Progenitor cell of endocrine pancreas (in vitro differentiated cells): ENCODE measurements at regions not wholly inside any gene's neighbourhood (a gene's known extent, or its start where the extent isn't known, plus 50 kb on each side); places are given as distances from the start of the nearest gene placed in this dataset.

ENCODE experiments used
- DNase-seq: peaks from one replicate; pipeline ENCODE4 v3.0.0; 2021; ENCODE audit warnings: low spot score; ENCODE audit not compliant: unreplicated experiment
- H3K27ac Mint-ChIP-seq: 2 replicates; pipeline ENCODE4 v1.8.0; 2021; ENCODE audit warnings: mild to moderate bottlenecking, moderate library complexity, mixed read lengths
- H3K27me3 Mint-ChIP-seq: 2 replicates; pipeline ENCODE4 v1.8.0; 2021; ENCODE audit warnings: mixed read lengths
- H3K36me3 Mint-ChIP-seq: 2 replicates; pipeline ENCODE4 v1.8.0; 2022; ENCODE audit warnings: mixed read lengths; ENCODE audit not compliant: insufficient read depth
- H3K4me1 Mint-ChIP-seq: 2 replicates; pipeline ENCODE4 v1.8.0; 2021; ENCODE audit warnings: low read depth, mixed read lengths
- H3K4me3 Mint-ChIP-seq: 2 replicates; pipeline ENCODE4 v1.8.0; 2021; ENCODE audit warnings: low read depth, mild to moderate bottlenecking, moderate library complexity, mixed read lengths
- H3K9me3 Mint-ChIP-seq: 2 replicates; pipeline ENCODE4 v1.8.0; 2021; ENCODE audit warnings: low read depth, mixed read lengths
- CTCF ChIP-seq: fragments of 200-600 bp; sonication (generic); IDR thresholded peaks from one replicate; pipeline ENCODE4 v1.5.0; 2021; ENCODE audit warnings: antibody characterized with exemption, mild to moderate bottlenecking; ENCODE audit not compliant: unreplicated experiment

- H3K36me3 Mint-ChIP-seq = no peaks in the 10 kb centered on the region
- no peaks in the 10 kb centered on the region for H3K9me3 Mint-ChIP-seq
- H3K4me3 Mint-ChIP-seq = no peak overlapping the region
- no peaks in the 10 kb centered on the region for H3K4me1 Mint-ChIP-seq
- no peaks in the 10 kb centered on the region for H3K27me3 Mint-ChIP-seq
- no peak for TF ChIP-seq CTCF
- H3K27ac Mint-ChIP-seq = no peak overlapping the region
- DNase-seq = no peak
Measured at GRCh38 chr14:38150075-38150474, 57.6 kb upstream of the SSTR1 start.
